ENCODE measurements at regions not wholly inside any gene's neighbourhood (a gene's known extent, or its start where the extent isn't known, plus 50 kb on each side); places are given as distances from the start of the nearest gene placed in this dataset.

- ChIA-PET CTCF (no interaction called here), POLR2A (interaction anchor here (1.0 kb wide), 1 partner anchor 9 kb away, joined by 3 read pairs; no protein-coding TSS in a partner anchor)
- H3K4me2 ChIP-seq (ENCODE audit: low read length) = no peak overlapping the region
These were observed 1230.7 kb downstream of the PCDH9 start for GRCh38 chr13:65999411-65999810.

GRCh38 chr13:65990684-65991083 lies 1239.5 kb downstream of the PCDH9 start:
- H4K20me1 ChIP-seq (ENCODE audit: insufficient read depth) = no peaks in the 10 kb centered on the region
- CTCF ChIA-PET = no interaction called here
- no peaks in the 10 kb centered on the region for H3K9me3 ChIP-seq (ENCODE audit: control insufficient read depth in 1 of 2, insufficient read depth in 1 of 2, low read depth in 1 of 2, low read length in 2 of 2)
- POLR2A ChIA-PET = interaction anchor here (1.2 kb wide), 1 partner anchor 9 kb away, joined by 3 read pairs; no protein-coding TSS in a partner anchor
- RAD21 ChIA-PET (ENCODE audit: low non-redundant PET in 1 of 2, low total read pairs in 2 of 2, uncharacterized antibody in 2 of 2, unreplicated experiment in 2 of 2) = no interaction called here
- peaks cover 0 to 1% of the 10 kb centered on the region in 2 experiments; a peak in 3 of 4 replicates for H3K4me1 ChIP-seq (ENCODE audit: control insufficient read depth in 1 of 2, insufficient read depth in 2 of 2, low read length in 2 of 2)
- no peak overlapping the region for H3K27ac ChIP-seq (ENCODE audit: low read depth, low read length)
- DNase-seq (ENCODE audit: low read depth, low spot score) = no peak
- H3K27me3 ChIP-seq (ENCODE audit: insufficient read depth, low read length) = no peaks in the 10 kb centered on the region
- BruUV-seq (replicated peaks) = no TSS peak
- no peak overlapping the region for H3K4me3 ChIP-seq (replicated peaks in 1 of 2; ENCODE audit: low read depth in 1 of 2, low read length in 2 of 2)
- no peak overlapping the region for H3K4me2 ChIP-seq (ENCODE audit: low read length)
- H3K9me2 ChIP-seq (ENCODE audit: insufficient read depth) = no peaks in the 10 kb centered on the region
- H3K36me3 ChIP-seq (ENCODE audit: control insufficient read depth in 1 of 2, insufficient read depth in 2 of 2, low read length in 2 of 2) = no peaks in the 10 kb centered on the region
- no peak overlapping the region for H2AFZ ChIP-seq (ENCODE audit: low read depth, low read length, poor library complexity, severe bottlenecking)
- no peak overlapping the region for H3K9ac ChIP-seq (ENCODE audit: low read length)
- no peaks in the 10 kb centered on the region for H3K79me2 ChIP-seq (ENCODE audit: insufficient read depth, low read length)
- TF ChIP-seq FOSL1 (IDR thresholded peaks at IDR 0.05; ENCODE audit: low read depth) = no peak
- TF ChIP-seq ZBTB33 (IDR thresholded peaks at IDR 0.05; ENCODE audit: extremely low read depth, insufficient replicate concordance, low read length) = no peak
- no peak for TF ChIP-seq ELF1 (IDR thresholded peaks at IDR 0.05; ENCODE audit: borderline replicate concordance, low read depth)
- TF ChIP-seq EZH2phosphoT487 (IDR thresholded peaks at IDR 0.05; ENCODE audit: borderline replicate concordance) = no peak
- no peak for TF ChIP-seq REST (IDR thresholded peaks at IDR 0.05; ENCODE audit: low read depth)
- no peak for TF ChIP-seq EGR1 (IDR thresholded peaks at IDR 0.05; ENCODE audit: low read depth)
- intact Hi-C loops (cut with micrococcal nuclease) = no loop called here
- no peak for ATAC-seq

More at GRCh38 chr13:65999411-65999810, 1230.7 kb downstream of the PCDH9 start:
- RAD21 ChIA-PET (ENCODE audit: low non-redundant PET in 1 of 2, low total read pairs in 2 of 2, uncharacterized antibody in 2 of 2, unreplicated experiment in 2 of 2) = no interaction called here
- H3K27me3 ChIP-seq (ENCODE audit: insufficient read depth, low read length) = no peaks in the 10 kb centered on the region
- H3K36me3 ChIP-seq (ENCODE audit: control insufficient read depth in 1 of 2, insufficient read depth in 2 of 2, low read length in 2 of 2) = no peaks in the 10 kb centered on the region
- peaks cover 0 to 4% of the 10 kb centered on the region in 2 experiments; a peak in 1 of 4 replicates for H3K9me3 ChIP-seq (ENCODE audit: control insufficient read depth in 1 of 2, insufficient read depth in 1 of 2, low read depth in 1 of 2, low read length in 2 of 2)
- H3K9me2 ChIP-seq (ENCODE audit: insufficient read depth) = no peaks in the 10 kb centered on the region; the same call in 1 of the 2 replicates
- intact Hi-C loops (cut with micrococcal nuclease) = no loop called here
- no peaks in the 10 kb centered on the region for H4K20me1 ChIP-seq (ENCODE audit: insufficient read depth)
- TF ChIP-seq MAX (IDR thresholded peaks at IDR 0.05) = no peak
- no peak for TF ChIP-seq ZBTB33 (IDR thresholded peaks at IDR 0.05; ENCODE audit: extremely low read depth, insufficient replicate concordance, low read length)
- no TSS peak for BruUV-seq (replicated peaks)
- no peak overlapping the region for H3K4me3 ChIP-seq (replicated peaks in 1 of 2; ENCODE audit: low read depth in 1 of 2, low read length in 2 of 2)
- DNase-seq (ENCODE audit: low read depth, low spot score) (no peak), ATAC-seq (no peak)
- H3K79me2 ChIP-seq (ENCODE audit: insufficient read depth, low read length) = no peaks in the 10 kb centered on the region
- no peak overlapping the region for H2AFZ ChIP-seq (ENCODE audit: low read depth, low read length, poor library complexity, severe bottlenecking)
- H3K4me1 ChIP-seq (ENCODE audit: control insufficient read depth in 1 of 2, insufficient read depth in 2 of 2, low read length in 2 of 2) = no peaks in the 10 kb centered on the region
- no peak overlapping the region for H3K9ac ChIP-seq (ENCODE audit: low read length)
- no peak overlapping the region for H3K27ac ChIP-seq (ENCODE audit: low read depth, low read length)

Measured in HCT116 (cell line).